Embryonic facial prominence (tissue), 1 donor: ENCODE measurements at regions not wholly inside any gene's neighbourhood (a gene's known extent, or its start where the extent isn't known, plus 50 kb on each side); places are given as distances from the start of the nearest gene placed in this dataset.
"Not testable (repeated sequence)": the region's sequence is repeated elsewhere in the genome, so short reads cannot be mapped to it uniquely, and the experiment has no call there.

Experiments used
- DNase-seq: peaks from one replicate; pipeline ENCODE4 v3.0.0-alpha.2; 2016; ENCODE audit errors: extremely low spot score

- DNase-seq, result no peak
These were observed 116.8 kb upstream of the SHB start for GRCh38 chr9:38185647-38186403.

- no peak for DNase-seq
These were observed 115.1 kb upstream of the SHB start for GRCh38 chr9:38183994-38184568.

- no peak for DNase-seq
These were observed 113.3 kb upstream of the SHB start for GRCh38 chr9:38182321-38182720.

GRCh38 chr9:38181866-38182265 is 112.8 kb upstream of the SHB start:
- DNase-seq, result no peak

- no peak for DNase-seq
These were observed 112.2 kb upstream of the SHB start for GRCh38 chr9:38181232-38181631.

GRCh38 chr9:38180656-38181055 is 111.6 kb upstream of the SHB start:
- no peak for DNase-seq

GRCh38 chr9:38179965-38180364 is 110.9 kb upstream of the SHB start:
- no peak for DNase-seq

- no peak for DNase-seq
These were observed 109.2 kb upstream of the SHB start for GRCh38 chr9:38178237-38178636.

- no peak for DNase-seq
These were observed 108.7 kb upstream of the SHB start for GRCh38 chr9:38177680-38178079.

- DNase-seq, result no peak
These were observed 107.2 kb upstream of the SHB start for GRCh38 chr9:38176251-38176650.

GRCh38 chr9:38175423-38175822 is 106.4 kb upstream of the SHB start:
- no peak for DNase-seq

- no peak for DNase-seq
These were observed 103.6 kb upstream of the SHB start for GRCh38 chr9:38172586-38172985.

- DNase-seq, result no peak
These were observed 102.9 kb upstream of the SHB start for GRCh38 chr9:38171926-38172325.

GRCh38 chr9:38171538-38171884 is 102.5 kb upstream of the SHB start:
- DNase-seq, result no peak

- not testable (repeated sequence) for DNase-seq
These were observed 101.9 kb upstream of the SHB start for GRCh38 chr9:38170763-38171537.

- not testable (repeated sequence) for DNase-seq
These were observed 101.1 kb upstream of the SHB start for GRCh38 chr9:38170155-38170554.

- no peak for DNase-seq
These were observed 97.5 kb upstream of the SHB start for GRCh38 chr9:38166501-38166900.

- DNase-seq, result no peak
These were observed 95.7 kb upstream of the SHB start for GRCh38 chr9:38164659-38165221.

- DNase-seq, result no peak
These were observed 94.5 kb upstream of the SHB start for GRCh38 chr9:38163518-38163917.

- DNase-seq, result no peak
These were observed 93.5 kb upstream of the SHB start for GRCh38 chr9:38162332-38163211.

GRCh38 chr9:38160613-38161215 is 91.7 kb upstream of the SHB start:
- DNase-seq, result no peak
